ENCODE measurements at regions not wholly inside any gene's neighbourhood (a gene's known extent, or its start where the extent isn't known, plus 50 kb on each side); places are given as distances from the start of the nearest gene placed in this dataset.
"Not testable (repeated sequence)": the region's sequence is repeated elsewhere in the genome, so short reads cannot be mapped to it uniquely, and the experiment has no call there.

DNA sequence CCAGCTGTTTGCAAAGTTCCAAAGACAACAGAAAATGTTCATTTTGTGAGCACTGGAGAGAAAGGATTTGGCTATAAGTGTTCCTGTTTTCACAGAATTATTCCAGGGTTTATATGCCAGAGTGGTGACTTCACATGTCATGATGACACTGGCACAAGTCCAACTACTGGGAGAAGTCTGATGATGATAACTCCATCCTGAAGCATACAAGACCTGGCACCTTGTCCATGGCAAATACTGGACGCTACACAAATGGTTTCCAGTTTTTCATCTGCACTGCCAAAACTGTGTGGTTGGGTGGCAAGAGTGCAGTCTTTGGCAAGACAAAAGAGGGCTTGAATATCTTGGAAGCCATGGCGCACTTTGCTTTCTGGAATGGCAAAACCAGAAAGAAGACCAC lies 385.0 kb downstream of the CDH11 start:
- DNase-seq (ENCODE audit: low read depth in 4 of 4, low spot score in 3 of 4): no peak

DNA sequence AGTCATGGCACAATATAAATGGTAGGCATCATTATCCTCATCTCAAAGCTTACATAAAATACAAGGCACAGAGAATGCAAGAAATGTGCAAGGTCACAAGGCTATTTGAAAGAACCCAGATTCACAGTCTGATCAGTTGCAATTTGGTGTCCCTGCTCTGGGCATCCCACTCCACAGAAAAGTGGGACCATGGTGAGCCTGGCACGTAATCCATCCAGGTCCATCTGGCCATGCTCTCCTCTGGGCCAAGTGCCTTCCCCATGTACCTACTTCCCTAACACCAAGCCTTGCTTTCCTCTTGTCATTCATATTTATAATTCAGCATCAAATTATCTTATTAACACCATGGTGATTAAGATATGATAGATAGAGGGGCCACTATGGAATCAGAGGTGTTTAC lies 390.0 kb downstream of the CDH11 start:
- DNase-seq (ENCODE audit: low read depth in 4 of 4, low spot score in 3 of 4): no peak

DNA sequence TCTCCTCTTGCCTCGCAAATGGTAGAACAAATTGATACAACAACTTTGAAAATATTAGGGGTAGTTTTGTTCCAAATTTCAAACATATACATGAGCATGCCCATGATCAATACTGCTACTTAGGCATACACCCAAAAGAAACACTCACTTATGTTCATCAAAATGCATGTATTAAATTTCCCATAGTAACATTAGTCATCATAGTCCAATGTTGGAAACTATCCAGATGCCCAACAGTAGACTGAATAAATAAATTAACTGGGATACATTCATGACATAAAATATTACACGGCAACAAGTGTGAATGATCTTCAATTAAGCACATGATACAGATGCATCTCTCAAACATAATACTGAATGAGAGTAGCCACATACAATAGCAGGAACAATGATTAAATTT lies 391.6 kb downstream of the CDH11 start:
- no peak for DNase-seq (ENCODE audit: low read depth in 4 of 4, low spot score in 3 of 4)

DNA sequence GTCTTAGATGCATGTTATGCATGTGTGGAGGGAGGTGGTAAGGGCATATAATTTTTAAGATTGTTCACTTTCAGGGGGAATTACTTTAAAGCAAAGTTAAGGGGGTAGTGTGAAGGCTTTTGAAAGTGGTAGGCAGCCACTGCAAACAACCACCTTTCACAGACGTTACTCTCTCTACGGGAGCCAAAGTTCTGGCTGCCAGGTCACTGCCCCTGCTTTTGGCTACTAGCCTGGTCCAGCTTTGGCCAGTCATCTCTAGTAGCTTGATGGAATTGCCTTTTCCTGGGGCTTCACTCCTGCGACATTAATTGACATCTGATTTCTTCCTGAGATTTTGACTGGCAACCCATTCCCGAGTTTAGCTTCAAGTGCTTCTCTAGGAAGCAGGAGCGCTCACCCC lies 397.5 kb downstream of the CDH11 start:
- DNase-seq (ENCODE audit: low read depth in 4 of 4, low spot score in 3 of 4): no peak

DNA sequence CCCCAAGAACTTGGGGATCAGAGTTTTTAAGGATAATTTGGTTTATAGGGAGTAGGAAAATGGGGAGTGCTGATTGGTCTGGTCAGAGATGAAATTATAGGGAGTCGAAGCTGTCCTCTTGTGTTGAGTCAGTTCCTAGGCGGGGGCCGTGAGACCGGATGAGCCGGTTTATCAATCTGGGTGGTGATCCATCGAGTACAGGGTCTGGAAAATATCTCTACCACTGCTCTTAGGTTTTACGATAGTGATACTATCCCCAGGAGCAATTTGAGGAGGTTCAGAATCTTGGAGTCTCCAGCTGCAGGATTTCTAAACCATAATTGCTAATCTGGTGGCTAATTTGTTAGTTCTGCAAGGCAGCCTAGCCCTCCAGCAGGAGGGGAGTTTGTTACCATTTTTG lies 403.4 kb downstream of the CDH11 start:
- DNase-seq (ENCODE audit: low read depth in 4 of 4, low spot score in 3 of 4): no peak

DNA sequence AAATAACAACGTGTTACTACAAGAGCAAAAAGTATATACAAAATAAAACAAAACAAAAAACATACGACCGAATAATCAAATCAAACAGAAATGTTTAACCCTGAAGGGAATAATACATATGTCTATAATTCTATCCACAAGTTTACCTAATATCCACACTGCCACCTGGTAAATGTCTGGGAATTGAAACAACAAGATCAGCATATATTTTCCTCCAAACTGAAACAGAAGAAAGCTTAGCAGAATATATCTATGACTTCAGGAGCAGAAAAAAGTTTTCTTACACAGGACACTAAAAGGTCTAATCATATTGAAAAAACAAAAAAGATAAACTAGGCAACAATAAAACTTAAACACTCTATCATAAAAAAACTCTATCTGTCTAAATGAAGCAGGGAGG lies 404.0 kb downstream of the CDH11 start:
- DNase-seq (ENCODE audit: low read depth in 4 of 4, low spot score in 3 of 4): no peak

DNA sequence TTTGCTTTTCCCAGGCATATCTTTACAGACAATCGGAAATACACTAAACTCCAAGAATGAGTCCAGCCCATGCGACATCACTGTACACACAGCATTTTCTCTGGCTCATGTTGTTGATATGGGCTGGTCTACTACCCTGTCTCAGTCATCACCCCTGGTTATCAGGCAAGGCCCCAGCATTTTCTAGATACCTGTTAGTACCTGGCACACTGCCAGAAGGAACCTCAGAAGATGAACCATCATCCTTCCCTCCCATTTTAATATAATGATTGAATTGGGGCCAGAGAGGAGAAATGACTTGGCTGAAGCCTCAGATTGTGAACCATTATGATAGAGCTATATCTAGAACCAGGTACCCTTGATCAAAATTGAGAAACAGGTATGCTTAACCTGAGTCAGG lies 406.2 kb downstream of the CDH11 start:
- no peak for DNase-seq (ENCODE audit: low read depth in 4 of 4, low spot score in 3 of 4)

DNA sequence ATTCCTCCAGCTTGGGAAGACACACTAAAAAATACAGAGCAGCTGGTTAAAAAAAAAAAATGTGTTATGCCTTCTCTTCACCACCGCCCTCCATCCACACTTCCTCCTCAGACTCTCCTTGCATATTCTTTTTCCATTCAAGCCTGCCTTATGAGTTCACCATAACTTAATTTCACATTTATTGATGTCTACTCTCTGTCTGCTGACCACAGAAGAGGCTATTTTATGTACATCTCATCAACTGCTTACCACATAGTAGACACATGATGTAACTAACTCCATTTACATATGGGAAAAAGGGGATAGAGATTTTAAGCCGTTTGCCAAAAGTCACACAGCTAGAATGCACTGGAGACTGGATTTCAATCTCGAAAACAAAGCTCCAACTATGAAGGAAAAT lies 409.8 kb downstream of the CDH11 start:
- DNase-seq (ENCODE audit: low read depth in 4 of 4, low spot score in 3 of 4): no peak

DNA sequence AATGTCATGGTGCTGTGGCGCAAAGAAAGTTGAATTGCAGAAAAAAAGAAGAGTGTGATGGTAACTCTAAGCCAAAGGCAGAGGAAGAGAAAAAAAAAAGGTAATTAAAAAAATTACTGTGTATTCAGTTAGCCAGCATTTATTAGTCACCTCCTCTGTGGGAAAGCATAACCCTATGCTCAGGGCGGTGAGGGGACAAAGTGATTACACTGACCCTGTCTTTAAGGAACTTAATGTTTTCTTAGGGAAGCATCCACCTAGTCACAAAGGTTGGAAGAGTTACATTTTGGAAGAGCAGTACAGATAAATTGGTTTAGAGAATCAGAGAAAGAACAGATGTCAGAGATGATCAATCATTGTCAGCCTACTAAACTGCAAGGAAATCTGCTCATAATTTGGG lies 410.3 kb downstream of the CDH11 start:
- DNase-seq (ENCODE audit: low read depth in 4 of 4, low spot score in 3 of 4): no peak

DNA sequence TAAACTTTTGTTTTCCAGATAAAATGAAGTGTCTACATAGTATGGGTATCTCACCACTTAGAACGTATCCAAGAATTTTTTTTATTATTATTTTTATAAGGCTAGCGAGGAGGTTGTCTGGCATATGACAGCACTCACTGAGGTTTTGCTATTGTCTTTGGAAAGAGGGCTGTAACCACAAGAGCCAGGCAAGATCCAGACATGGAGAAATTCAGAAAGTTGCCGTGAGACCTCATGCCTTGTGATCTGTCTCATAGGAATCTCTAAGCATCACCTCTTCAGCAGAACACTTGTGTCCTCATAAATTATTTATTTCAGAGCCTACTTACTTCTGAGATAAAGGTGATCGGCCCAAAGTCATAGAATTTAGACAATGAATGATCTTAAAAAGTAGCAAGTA lies 410.8 kb downstream of the CDH11 start:
- DNase-seq (ENCODE audit: low read depth in 4 of 4, low spot score in 3 of 4): no peak

DNA sequence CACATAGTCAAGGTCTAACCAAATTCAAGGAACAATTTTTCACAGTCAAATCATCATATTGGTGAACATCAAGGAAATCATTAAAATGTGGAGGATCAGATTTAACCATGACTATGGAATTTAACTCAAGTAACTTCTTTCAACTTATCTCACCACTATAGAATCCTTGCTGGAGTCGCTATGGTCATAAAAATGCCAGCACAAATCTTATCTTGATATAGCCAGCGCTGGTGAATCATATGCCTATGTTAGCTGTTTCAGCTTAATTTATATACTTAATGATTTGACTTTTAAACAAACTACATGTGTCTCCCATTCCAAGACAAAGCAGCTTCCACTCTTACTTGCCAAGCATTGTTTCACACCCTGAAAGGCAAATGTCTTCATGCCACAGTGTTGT lies 416.4 kb downstream of the CDH11 start:
- DNase-seq (ENCODE audit: low read depth in 4 of 4, low spot score in 3 of 4): no peak

DNA sequence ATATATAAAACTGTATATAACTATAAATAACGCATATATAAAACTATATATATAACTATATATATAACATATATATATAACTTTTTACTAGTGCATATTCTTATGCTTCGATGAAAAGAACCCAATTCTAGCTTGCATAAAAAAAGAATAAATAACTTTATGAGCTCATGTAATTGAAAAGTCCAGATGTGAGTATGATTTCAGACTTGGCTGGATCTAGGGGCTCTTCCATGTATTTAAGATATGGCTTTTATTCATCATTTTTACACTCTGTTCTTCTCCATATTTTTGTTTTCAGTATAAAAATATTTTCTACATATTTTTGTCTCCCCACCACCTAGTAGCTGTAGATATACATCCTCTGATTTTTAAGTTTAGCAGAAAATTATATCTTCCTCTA lies 417.5 kb downstream of the CDH11 start:
- no peak for DNase-seq (ENCODE audit: low read depth in 4 of 4, low spot score in 3 of 4)

DNA sequence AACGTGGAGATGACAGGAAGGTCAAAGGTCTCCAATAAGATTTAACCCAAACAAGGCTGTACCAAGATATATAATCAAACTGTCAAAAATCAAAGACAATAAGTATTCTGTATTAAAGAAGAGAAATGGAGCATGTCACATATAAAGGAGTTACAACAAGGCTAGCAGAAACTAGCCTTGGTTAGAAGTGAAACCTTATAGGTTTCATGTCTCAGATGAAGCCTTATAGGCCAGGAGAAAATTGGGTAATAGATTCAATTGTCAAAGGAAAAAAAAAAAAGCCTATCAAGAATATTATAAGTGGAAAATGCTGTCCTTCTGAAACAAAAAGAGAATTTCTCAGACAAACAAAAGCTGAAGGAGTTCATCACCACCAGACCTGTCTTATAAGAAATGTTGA lies 419.4 kb downstream of the CDH11 start:
- no peak for DNase-seq (ENCODE audit: low read depth in 4 of 4, low spot score in 3 of 4)

DNA sequence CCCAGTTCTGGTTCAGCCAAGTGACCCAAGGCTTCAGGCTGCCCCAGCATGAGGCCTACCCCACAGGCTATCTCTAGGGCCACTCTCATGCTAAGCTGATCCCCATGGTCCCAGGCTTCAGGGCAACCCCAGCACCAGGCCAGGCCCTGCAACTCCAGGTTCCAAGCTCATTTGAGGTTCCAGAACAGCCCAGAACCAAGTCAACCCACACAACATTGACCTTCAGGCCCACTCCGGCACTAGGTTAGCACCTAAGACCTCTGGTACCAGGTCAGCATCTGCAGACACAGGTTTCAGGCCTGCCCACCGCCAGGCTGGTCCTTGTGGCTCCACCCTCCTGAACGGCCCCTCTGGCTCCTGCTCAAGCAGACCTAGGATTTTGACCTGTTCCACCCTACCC lies 421.2 kb downstream of the CDH11 start:
- no peak for DNase-seq (ENCODE audit: low read depth in 4 of 4, low spot score in 3 of 4)

DNA sequence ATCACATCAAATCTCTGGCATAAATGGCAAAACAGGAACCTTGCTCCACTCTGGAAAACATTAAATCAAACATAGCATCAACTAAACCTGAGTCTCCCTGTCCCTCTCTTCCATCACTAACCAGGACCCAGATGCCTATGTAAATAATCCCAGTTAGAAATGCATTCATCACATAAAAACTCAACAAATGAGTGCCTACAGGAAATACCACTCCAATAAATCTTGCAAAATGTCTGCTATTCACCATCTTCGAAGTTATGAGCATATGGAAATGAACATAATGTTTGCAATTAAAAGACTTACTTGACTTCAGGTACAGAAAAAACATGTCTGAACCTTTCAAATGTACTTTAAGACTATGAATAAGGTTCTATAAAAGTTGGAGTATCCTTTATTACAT lies 425.0 kb downstream of the CDH11 start:
- DNase-seq (ENCODE audit: low read depth in 4 of 4, low spot score in 3 of 4): no peak

DNA sequence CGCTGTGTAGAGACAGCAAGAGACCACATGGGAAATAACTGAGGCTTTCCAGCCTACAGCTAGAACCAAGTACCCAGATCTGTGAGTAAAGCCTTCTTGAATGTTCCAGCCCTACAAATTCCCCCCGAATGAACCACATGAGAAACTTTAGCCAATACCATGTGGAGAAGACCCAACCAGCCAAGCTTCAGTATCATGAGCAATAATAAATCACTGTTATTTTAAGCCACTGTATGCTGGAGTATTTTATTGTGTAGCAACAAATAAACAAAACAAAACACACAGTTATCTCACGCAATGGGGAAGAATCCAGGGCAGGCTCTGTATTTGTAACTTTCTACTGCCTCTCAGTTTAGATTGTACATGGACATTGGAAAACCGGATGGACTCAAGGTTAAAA lies 426.2 kb downstream of the CDH11 start:
- DNase-seq (ENCODE audit: low read depth in 4 of 4, low spot score in 3 of 4): no peak

DNA sequence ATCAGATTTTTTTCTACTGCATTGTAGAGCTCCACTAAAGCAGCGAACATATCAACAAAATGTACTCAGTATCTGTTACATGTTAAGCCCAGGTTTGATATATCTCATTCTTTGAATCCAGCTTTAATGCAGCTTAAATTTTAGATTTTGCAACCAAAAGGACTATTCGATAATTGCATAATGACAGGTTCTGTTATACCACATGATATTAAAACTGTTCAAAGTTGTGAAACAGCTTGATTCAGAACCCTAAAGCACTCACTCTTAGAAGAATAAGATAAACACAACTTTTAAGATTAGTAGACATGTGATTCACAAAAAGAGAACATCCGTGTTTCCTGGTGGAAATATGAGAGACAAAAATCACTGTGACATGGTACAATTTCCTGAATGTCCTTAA lies 427.9 kb downstream of the CDH11 start:
- no peak for DNase-seq (ENCODE audit: low read depth in 4 of 4, low spot score in 3 of 4)

DNA sequence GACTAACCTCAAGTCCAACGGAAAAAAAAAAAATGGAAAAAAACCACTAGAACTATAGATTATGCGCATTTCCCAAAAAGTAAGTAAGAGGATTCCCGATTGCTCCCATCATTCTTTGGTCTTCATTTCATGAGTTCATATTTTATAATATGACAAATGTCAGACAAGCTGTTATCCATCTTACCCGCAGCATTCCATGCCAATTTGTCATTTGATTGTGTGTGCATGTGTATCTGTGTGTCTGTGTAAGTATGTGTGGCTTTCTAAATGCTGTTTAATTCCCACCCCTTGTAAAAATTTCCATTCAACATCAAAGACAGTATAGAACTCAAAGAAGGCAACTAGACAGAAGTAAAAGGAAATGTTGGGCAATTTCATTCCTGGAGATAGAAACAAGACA lies 434.1 kb downstream of the CDH11 start:
- DNase-seq (ENCODE audit: low read depth in 4 of 4, low spot score in 3 of 4): no peak

DNA sequence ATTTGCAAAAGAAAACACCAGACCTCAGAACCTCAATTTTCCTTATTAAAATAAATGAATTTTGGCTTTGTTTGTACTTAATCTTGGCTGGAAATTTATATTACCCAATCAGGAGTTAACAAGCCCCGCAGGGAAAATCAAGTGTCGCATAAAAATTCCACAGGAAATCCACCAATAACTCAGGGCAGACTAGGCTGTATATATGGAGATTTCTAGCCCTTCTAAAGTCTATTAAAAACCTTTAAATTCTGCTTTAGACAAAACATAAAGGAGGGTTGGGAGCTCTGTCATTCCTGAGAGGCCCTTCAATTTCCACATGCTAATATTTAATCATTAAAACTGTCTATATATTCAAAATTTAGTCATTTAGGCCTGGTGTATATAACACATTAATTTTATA lies 434.7 kb downstream of the CDH11 start:
- DNase-seq (ENCODE audit: low read depth in 4 of 4, low spot score in 3 of 4): no peak

DNA sequence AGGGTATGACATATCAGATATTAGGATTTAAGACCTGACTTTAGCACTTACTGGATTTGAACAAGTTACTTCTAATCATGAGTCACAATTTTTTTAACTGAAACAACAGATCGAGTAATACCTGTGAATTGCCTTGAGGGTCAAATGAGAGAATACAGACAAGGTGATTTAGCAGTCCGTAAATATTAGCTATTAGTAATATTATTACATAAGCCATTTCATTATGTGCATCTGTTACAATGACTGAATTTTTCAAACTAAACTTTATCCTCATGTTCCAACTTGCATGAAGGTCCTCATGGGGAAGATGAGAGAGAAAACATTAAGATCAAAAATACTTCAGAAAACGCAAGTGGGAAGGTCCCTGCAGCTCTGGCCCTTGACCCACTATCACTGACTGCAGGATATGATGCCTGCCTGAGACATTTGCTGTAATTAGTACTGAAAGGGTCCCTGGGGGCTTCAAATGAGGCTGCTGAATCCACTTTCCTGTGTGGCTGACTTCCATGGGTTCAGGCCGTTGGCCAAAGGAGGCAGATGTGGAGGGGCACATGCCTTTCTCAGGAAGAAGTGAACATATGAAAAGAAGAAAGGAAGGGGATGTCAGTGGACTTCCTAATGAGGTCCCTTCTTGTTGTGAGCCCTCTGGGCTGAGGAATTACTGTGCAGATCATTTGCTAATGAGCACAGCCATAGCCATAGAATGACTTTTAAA lies 441.7 kb downstream of the CDH11 start:
- no peak for DNase-seq (ENCODE audit: low read depth in 4 of 4, low spot score in 3 of 4)

DNA sequence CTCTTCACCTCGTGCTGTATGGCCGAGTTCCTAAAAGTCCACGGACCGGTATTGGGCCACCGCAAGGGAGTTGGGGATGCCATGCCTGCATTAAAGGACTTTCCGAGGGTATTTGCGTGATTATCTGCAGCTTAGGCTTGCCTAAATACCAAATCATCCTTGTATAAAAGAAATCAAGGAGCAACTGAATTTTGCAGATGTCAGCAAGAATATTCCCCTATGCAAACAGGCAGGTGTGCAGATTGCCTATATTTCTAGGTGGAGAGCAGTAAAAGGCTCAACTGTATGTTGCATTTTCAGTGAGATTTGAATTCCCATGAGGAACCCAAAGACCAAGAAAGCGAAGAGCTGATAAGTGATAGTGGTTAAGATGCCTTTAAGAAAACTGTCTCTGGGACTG lies 452.3 kb downstream of the CDH11 start:
- no peak for DNase-seq (ENCODE audit: low read depth in 4 of 4, low spot score in 3 of 4)

DNA sequence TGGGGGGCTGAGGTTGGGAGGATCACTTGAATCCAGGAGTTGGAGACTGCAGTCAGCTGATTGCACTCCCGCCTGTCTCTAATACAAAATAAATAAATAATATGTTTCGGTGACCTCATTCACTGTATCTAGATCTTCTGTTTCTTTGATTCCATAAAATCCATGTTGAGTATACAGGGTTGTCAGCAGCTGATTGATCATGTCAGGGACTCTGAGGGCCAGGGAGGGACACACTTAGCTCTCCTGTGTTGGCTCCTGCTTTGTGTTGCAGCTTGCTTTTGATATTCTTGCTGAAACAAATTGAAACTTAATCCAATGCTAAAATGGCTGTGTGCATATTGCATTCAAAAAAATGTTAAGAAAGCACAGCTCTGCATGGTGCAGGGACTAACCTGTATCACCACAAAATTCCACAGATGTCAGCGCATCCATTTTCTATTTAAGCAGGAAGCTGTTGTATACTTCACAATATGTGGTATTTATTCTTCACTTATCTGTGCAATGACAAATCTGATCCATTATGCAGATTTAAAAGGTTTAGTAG lies 454.5 kb downstream of the CDH11 start:
- no peak for DNase-seq (ENCODE audit: low read depth in 4 of 4, low spot score in 3 of 4)

DNA sequence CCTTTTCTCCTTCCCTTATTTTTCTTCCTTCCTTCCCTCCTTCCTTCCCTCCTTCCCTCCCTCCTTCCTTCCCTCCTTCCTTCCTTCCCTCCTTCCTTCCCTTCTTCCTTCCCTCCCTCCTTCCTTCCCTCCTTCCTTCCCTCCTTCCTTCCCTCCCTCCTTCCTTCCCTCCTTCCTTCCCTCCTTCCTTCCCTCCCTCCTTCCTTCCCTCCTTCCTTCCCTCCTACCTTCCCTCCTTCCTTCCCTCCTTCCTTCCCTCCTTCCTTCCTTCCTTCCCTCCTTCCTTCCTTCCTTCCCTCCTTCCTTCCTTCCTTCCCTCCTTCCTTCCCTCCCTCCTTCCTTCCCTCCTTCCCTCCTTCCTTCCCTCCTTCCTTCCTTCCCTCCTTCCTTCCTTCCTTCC lies 459.6 kb downstream of the CDH11 start:
- not testable (repeated sequence) for DNase-seq (ENCODE audit: low read depth in 4 of 4, low spot score in 3 of 4)

All from right renal pelvis (tissue), 4 donors.